ENCODE measurements at regions not wholly inside any gene's neighbourhood (a gene's known extent, or its start where the extent isn't known, plus 50 kb on each side); places are given as distances from the start of the nearest gene placed in this dataset.

DNA sequence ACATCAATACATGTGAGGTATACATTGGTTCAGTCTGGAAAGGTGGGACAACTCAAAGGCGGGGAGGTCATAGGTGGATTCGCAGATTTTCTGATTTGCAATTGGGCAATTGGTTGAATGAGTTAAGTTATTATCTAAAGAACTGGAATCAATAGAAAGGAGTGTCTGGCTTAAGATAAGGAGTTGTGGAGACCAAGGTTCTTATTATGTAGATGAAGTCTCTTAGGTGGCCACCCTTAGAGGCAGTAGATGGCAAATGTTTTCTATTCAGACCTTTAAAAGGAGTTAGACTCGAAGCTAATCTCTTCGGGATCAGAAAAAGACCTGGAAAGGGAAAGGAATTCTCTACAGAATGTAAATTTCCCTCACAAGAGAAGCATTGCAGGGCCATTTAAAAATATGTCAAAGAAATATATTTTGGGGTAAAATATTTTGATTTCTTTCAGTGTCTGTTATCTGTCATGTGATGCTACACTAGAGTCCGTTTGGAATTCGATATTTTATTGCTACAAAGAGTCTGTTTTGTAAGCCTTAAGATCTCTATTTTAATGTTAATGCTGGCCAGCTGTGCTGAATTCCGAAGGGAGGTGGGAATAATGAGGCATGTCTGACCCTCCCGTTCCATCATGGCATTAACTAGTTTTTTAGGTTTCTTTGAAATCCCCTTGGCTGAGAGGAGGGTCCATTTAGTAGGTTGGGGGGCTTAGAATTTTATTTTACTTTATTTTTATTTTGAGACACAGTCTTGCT lies 265.1 kb downstream of the PTPRU start:
- no peak overlapping the region for H3K4me3 ChIP-seq (ENCODE audit: low read depth, low read length)
- in situ Hi-C loops (cut with HindIII; ENCODE audit: low sequenced_read_pairs) = no loop called here
- TF ChIP-seq, protein P1, sequence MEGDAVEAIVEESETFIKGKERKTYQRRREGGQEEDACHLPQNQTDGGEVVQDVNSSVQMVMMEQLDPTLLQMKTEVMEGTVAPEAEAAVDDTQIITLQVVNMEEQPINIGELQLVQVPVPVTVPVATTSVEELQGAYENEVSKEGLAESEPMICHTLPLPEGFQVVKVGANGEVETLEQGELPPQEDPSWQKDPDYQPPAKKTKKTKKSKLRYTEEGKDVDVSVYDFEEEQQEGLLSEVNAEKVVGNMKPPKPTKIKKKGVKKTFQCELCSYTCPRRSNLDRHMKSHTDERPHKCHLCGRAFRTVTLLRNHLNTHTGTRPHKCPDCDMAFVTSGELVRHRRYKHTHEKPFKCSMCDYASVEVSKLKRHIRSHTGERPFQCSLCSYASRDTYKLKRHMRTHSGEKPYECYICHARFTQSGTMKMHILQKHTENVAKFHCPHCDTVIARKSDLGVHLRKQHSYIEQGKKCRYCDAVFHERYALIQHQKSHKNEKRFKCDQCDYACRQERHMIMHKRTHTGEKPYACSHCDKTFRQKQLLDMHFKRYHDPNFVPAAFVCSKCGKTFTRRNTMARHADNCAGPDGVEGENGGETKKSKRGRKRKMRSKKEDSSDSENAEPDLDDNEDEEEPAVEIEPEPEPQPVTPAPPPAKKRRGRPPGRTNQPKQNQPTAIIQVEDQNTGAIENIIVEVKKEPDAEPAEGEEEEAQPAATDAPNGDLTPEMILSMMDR (IDR thresholded peaks at IDR 0.05; ENCODE audit: low read depth, low read length, missing control alignments) = no peak
- DNase-seq (ENCODE audit: low read depth) = no peak

DNA sequence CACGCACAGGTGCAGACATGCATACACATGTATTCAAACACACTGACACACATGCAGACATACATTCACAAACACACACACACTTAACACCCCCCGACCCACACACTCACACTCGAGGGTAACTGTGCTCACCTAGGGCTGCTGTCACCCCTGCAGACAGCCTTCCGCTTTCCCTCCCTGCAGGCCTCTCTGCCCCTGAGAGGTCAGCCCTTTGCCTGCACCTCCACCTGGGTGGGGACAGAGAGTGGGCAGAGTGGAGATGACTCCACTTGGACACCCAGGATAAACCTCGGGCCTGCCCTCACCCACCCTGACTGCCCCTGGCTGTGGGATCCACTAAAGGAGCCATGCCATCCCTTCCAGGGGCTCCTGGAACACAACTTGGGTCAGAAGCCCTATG lies 264.3 kb downstream of the PTPRU start:
- H3K4me3 ChIP-seq (ENCODE audit: low read depth, low read length) = no peak overlapping the region
- TF ChIP-seq, protein P1 (IDR thresholded peaks at IDR 0.05; ENCODE audit: low read depth, low read length, missing control alignments) = no peak
- no peak for DNase-seq (ENCODE audit: low read depth)
- in situ Hi-C loops (cut with HindIII; ENCODE audit: low sequenced_read_pairs) = no loop called here

DNA sequence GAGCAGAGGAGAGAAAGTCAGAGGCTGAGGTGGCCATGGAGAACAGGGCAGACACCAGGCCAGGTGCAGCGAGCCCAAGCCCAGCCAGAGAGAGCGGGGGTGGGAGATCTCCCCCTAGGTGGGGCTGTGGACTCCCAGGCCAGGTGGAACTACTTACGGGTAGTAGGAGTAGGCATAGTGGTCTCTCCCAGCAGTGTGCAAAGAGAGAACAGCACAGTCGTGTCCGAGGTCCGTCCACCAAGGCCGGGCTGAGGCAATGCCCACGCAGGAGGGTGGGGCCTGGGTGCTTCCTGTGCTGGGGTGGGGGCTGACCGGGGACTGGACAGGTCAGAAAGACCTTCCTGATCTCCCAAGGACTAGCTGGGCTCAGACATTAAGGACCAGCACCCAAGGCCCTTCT lies 263.7 kb downstream of the PTPRU start:
- H3K4me3 ChIP-seq (ENCODE audit: low read depth, low read length) = no peak overlapping the region
- in situ Hi-C loops (cut with HindIII; ENCODE audit: low sequenced_read_pairs) = no loop called here
- no peak for DNase-seq (ENCODE audit: low read depth)
- TF ChIP-seq, protein P1 (IDR thresholded peaks at IDR 0.05; ENCODE audit: low read depth, low read length, missing control alignments) = no peak

DNA sequence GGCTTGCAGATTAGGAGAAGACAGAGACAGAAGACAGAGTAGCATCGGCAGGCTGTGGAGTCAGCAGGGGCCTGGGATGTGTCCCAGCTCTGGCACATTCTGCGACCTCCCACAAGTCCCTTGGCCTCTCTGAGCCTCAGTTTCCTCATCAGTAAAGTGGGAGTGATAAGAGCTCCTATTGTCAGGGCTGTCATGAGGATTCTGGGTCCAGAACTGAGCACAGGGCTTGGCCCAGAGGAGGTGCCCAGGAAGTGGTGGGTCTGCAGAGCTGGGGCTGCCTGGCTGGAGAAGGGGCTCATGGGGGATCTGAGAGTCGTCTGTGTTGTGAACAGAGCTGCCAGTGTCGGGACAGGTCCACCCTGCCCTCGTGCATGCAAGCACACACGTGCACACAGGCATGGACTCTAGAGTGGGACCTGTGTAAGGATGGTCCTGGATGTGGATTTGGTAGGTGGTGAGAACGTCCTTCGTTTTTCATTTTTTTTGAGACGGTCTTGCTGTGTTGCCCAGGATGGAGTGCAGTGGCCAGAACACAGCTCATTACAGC lies 262.9 kb downstream of the PTPRU start:
- no peak for DNase-seq (ENCODE audit: low read depth)
- in situ Hi-C loops (cut with HindIII; ENCODE audit: low sequenced_read_pairs) = no loop called here
- H3K4me3 ChIP-seq (ENCODE audit: low read depth, low read length) = no peak overlapping the region
- TF ChIP-seq, protein P1 (IDR thresholded peaks at IDR 0.05; ENCODE audit: low read depth, low read length, missing control alignments) = no peak

DNA sequence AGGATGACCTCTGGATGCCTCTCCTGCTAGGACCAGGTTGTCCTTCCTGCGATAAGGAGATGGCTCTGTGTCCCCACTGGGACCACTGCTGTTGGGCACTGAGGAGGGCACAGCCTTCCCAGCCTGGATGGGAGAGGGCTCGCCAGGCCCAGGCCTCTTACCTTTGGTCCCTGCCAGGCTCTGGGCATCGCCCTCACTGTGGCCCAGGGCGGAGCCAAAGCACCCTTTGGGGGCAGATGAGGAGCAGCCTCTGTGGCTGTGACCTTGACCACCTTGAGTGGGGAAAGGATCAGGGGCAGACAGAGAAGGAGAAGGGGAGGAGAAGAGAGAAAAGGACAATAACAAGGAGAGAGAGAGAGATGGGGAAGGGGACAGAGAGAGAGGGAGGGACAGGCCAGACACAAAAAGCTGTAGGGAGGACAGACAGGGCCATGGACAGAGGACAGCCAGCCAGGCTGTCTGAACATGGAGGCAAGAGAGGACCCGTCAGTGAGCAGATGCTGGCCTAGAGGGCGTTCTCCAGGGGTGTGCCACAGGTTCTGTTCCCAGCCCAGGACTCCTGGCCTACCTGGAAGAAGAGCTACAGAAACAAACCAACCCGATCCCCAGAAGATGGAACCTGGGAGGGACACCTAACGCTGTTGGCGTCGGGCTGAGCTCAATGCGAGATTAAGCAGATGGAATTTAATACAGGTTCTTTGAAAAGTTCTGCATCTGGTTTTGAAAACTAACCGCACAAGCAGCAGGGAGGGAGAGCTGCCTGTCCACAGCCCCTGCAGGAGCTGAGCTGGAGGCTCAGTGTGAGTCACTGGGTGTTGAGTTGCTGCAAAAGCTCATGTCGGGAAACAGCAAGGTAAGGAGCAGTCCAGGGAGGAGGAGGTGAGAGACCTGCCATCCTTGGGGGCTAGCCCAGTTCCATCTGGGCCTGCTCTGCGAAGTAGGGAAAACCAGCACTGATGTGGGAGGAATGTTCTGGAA lies 262.1 kb downstream of the PTPRU start:
- peak; percentile 23 for DNase-seq (ENCODE audit: low read depth)
- in situ Hi-C loops (cut with HindIII; ENCODE audit: low sequenced_read_pairs) = no loop called here
- TF ChIP-seq, protein P1 (IDR thresholded peaks at IDR 0.05; ENCODE audit: low read depth, low read length, missing control alignments) = no peak
- no peak overlapping the region for H3K4me3 ChIP-seq (ENCODE audit: low read depth, low read length)

DNA sequence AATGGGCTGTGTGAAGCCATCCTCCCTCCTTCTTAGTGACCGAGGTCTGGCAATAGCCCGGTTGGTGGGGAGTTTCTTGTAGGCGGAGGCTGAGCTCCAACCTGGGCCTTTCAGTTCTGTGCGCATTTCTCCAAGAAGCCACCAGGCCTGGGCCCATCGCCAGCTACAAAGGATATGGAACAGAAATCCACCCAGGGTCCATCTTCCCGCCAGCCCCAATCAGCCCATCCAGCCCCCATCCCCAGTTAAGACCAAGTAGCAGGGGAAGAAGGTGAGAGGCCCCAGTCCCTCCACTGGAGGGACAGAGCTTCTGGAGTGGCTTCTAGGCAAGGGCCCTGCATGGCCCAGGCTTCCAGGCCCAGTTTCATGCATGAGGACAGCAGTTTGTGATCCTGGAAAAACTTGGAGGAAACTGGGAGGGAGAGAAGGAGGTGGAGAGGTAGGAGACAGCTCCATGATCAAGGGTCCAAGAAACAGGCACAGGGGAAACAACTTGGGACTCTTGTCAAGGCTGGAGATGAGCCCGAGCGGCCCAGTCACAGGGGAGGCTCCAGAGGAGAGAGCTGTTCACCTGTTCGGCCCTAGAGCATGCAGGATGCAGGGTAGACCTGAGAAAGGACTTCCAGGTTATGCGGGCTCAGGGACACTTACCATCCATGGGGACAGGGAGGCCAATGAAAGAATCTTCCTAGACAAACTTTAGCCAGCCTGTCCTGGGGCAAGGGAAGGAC lies 261.2 kb downstream of the PTPRU start:
- TF ChIP-seq, protein P1 (IDR thresholded peaks at IDR 0.05; ENCODE audit: low read depth, low read length, missing control alignments) = no peak
- in situ Hi-C loops (cut with HindIII; ENCODE audit: low sequenced_read_pairs) = no loop called here
- DNase-seq (ENCODE audit: low read depth) = no peak
- no peak overlapping the region for H3K4me3 ChIP-seq (ENCODE audit: low read depth, low read length)
